Upper lobe of left lung (tissue), 4 donors: ENCODE measurements at regions not wholly inside any gene's neighbourhood (a gene's known extent, or its start where the extent isn't known, plus 50 kb on each side); places are given as distances from the start of the nearest gene placed in this dataset.

Experiments
- POLR2A ChIP-seq, 4 donors: fragments of 450-650 bp; IDR thresholded peaks; one replicate each; pipeline ENCODE4 v1.5.1; 2016 to 2017; ENCODE audit warnings: antibody characterized with exemption in 4 of 4, mild to moderate bottlenecking in 2 of 4
- POLR2AphosphoS5 ChIP-seq, 2 donors: sonication (generic); formaldehyde crosslinking; IDR thresholded peaks; one replicate each; pipeline ENCODE4 v1.5.1; 2017; ENCODE audit warnings: antibody characterized with exemption in 2 of 2
- TF ChIP-seq, protein P1 (sequence below), 6 experiments: fragments of 450-650 bp in 4 of 6; fragments of 200-600 bp in 2 of 6; sonication (generic) in 2 of 6; IDR thresholded peaks; one replicate each; pipeline ENCODE4 v1.5.1; 2016 to 2019; ENCODE audit warnings: antibody characterized with exemption in 6 of 6

DNA sequence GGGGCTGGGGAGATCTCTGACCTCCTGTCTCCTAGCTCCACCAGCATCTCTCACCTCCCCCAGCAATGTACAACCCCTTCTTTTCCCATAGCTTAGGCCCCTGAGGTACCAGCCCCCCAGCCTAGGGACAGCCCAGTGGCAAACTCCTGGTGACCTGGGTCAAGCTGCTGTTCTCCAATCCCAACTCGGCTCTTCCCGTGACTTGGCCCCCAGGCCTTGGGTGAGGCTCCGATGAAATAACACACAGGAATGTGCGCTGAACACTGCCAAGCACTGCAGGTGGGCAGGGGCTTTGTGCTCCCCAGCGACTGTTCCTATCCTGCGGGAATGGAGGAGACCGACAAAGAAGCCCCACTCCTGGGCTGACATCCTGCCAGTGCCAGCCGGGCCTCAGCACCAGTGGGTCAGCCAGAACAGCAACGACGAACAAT, 63.7 kb upstream of the AMZ2 start:
- TF ChIP-seq, protein P1, sequence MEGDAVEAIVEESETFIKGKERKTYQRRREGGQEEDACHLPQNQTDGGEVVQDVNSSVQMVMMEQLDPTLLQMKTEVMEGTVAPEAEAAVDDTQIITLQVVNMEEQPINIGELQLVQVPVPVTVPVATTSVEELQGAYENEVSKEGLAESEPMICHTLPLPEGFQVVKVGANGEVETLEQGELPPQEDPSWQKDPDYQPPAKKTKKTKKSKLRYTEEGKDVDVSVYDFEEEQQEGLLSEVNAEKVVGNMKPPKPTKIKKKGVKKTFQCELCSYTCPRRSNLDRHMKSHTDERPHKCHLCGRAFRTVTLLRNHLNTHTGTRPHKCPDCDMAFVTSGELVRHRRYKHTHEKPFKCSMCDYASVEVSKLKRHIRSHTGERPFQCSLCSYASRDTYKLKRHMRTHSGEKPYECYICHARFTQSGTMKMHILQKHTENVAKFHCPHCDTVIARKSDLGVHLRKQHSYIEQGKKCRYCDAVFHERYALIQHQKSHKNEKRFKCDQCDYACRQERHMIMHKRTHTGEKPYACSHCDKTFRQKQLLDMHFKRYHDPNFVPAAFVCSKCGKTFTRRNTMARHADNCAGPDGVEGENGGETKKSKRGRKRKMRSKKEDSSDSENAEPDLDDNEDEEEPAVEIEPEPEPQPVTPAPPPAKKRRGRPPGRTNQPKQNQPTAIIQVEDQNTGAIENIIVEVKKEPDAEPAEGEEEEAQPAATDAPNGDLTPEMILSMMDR (IDR thresholded peaks at IDR 0.05) = no peak
- TF ChIP-seq POLR2A (IDR thresholded peaks at IDR 0.05) = no peak
- TF ChIP-seq POLR2AphosphoS5 (IDR thresholded peaks at IDR 0.05) = no peak
